ENCODE measurements at regions not wholly inside any gene's neighbourhood (a gene's known extent, or its start where the extent isn't known, plus 50 kb on each side); places are given as distances from the start of the nearest gene placed in this dataset.

GRCh38 chr11:19313140-19313539 lies 72.4 kb upstream of the E2F8 start:
- TF ChIP-seq, protein P1, sequence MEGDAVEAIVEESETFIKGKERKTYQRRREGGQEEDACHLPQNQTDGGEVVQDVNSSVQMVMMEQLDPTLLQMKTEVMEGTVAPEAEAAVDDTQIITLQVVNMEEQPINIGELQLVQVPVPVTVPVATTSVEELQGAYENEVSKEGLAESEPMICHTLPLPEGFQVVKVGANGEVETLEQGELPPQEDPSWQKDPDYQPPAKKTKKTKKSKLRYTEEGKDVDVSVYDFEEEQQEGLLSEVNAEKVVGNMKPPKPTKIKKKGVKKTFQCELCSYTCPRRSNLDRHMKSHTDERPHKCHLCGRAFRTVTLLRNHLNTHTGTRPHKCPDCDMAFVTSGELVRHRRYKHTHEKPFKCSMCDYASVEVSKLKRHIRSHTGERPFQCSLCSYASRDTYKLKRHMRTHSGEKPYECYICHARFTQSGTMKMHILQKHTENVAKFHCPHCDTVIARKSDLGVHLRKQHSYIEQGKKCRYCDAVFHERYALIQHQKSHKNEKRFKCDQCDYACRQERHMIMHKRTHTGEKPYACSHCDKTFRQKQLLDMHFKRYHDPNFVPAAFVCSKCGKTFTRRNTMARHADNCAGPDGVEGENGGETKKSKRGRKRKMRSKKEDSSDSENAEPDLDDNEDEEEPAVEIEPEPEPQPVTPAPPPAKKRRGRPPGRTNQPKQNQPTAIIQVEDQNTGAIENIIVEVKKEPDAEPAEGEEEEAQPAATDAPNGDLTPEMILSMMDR (IDR thresholded peaks at IDR 0.05), result no peak
- TF ChIP-seq POLR2AphosphoS5 (IDR thresholded peaks at IDR 0.05) (no peak), EP300 (IDR thresholded peaks at IDR 0.05; ENCODE audit: low read depth) (no peak)

Measured in transverse colon (tissue), 4 donors.